B cell (primary cell): ENCODE measurements at regions not wholly inside any gene's neighbourhood (a gene's known extent, or its start where the extent isn't known, plus 50 kb on each side); places are given as distances from the start of the nearest gene placed in this dataset.
"Not testable (repeated sequence)": the region's sequence is repeated elsewhere in the genome, so short reads cannot be mapped to it uniquely, and the experiment has no call there.

ENCODE experiments used
- ATAC-seq: fragments of 200-7000 bp; cut with Tn5 transposase; one replicate; pipeline ENCODE4 v1.10.0; 2021; ENCODE audit warnings: low read depth, mild to moderate bottlenecking, moderate number of reproducible peaks, moderate library complexity
- CTCF ChIA-PET: fragments of 350-600 bp; sonication (Branson Sonifier 250); formaldehyde crosslinking; loops from one replicate; lab custom pipeline; 2021; ENCODE audit warnings: antibody characterized with exemption, inconsistent platforms; lab: Charles Lee
- POLR2A ChIA-PET: fragments of 350-600 bp; sonication (Branson Sonifier 250); formaldehyde crosslinking; loops from one replicate; lab custom pipeline; 2021; ENCODE audit warnings: antibody characterized with exemption; lab: Charles Lee
- DNase-seq: peaks from one replicate; pipeline ENCODE4 v3.0.0; 2013
- H2AFZ ChIP-seq: 2 replicates; pipeline ENCODE4 v1.6.1; 2012; ENCODE audit warnings: mild to moderate bottlenecking, low read depth, low read length; ENCODE audit not compliant: insufficient read depth, poor library complexity, severe bottlenecking
- H3K27ac ChIP-seq, 2 donors: 1 replicate in 1 of 2; 2 replicates in 1 of 2; pipeline ENCODE4 v1.5.1; 2012 to 2013; ENCODE audit warnings: low read length in 2 of 2, mild to moderate bottlenecking in 2 of 2, moderate library complexity in 1 of 2
- H3K27me3 ChIP-seq, 4 experiments: fragments of 200-600 bp in 1 of 4; sonication (generic) in 1 of 4; replicated peaks in 1 of 4; 1 replicate in 2 of 4; 2 replicates in 2 of 4; pipeline versions ENCODE4 v1.6.1 to v1.7.0; 2013 to 2016; ENCODE audit warnings: low read length in 3 of 4, mild to moderate bottlenecking in 2 of 4, mixed read lengths in 1 of 4, moderate library complexity in 1 of 4; ENCODE audit not compliant: insufficient read depth in 4 of 4, control insufficient read depth in 3 of 4; ENCODE audit errors: control extremely low read depth in 1 of 4
- H3K36me3 ChIP-seq, 2 experiments: replicated peaks in 1 of 2; 1 replicate in 1 of 2; 2 replicates in 1 of 2; pipeline versions ENCODE4 v1.6.1 to v1.7.1; 2013; ENCODE audit warnings: low read length in 1 of 2; ENCODE audit not compliant: insufficient read depth in 2 of 2, control insufficient read depth in 1 of 2; ENCODE audit errors: control extremely low read depth in 1 of 2, extremely low read depth in 1 of 2
- H3K4me1 ChIP-seq, 2 donors: fragments of 200-600 bp in 1 of 2; sonication (generic) in 1 of 2; 1 replicate in 1 of 2; 2 replicates in 1 of 2; pipeline versions ENCODE4 v1.5.1 to v1.6.1; 2013 to 2017; ENCODE audit warnings: low read length in 2 of 2; ENCODE audit not compliant: control insufficient read depth in 2 of 2, insufficient read depth in 2 of 2
- H3K4me2 ChIP-seq: replicated peaks from 2 replicates; pipeline ENCODE3; 2012; ENCODE audit warnings: mild to moderate bottlenecking, low read depth, low read length; ENCODE audit not compliant: poor library complexity, severe bottlenecking
- H3K4me3 ChIP-seq, 5 experiments: fragments of 200-600 bp in 1 of 5; sonication (generic) in 1 of 5; 1 replicate in 3 of 5; 2 replicates in 2 of 5; pipeline versions ENCODE4 v1.5.1 to v1.7.0; 2011 to 2016; ENCODE audit warnings: low read length in 4 of 5, mild to moderate bottlenecking in 4 of 5, low read depth in 2 of 5, control low read depth in 1 of 5, moderate library complexity in 1 of 5; ENCODE audit not compliant: insufficient read depth in 1 of 5; ENCODE audit errors: control extremely low read depth in 1 of 5, extremely low read depth in 1 of 5
- H3K79me2 ChIP-seq: fragments of 200-600 bp; sonication (generic); one replicate; pipeline ENCODE4 v1.6.0; 2016; ENCODE audit warnings: low read length; ENCODE audit not compliant: control insufficient read depth, insufficient read depth
- H3K9ac ChIP-seq: fragments of 200-600 bp; sonication (generic); 2 replicates; pipeline ENCODE4 v1.6.1; 2017; ENCODE audit warnings: mild to moderate bottlenecking, low read length, moderate library complexity
- H3K9me3 ChIP-seq, 3 donors: one replicate each; pipeline versions ENCODE4 v1.6.1 to v1.7.1; 2013; ENCODE audit warnings: low read length in 2 of 3; ENCODE audit not compliant: control insufficient read depth in 2 of 3, insufficient read depth in 1 of 3; ENCODE audit errors: control extremely low read depth in 1 of 3
- H4K20me1 ChIP-seq: 2 replicates; pipeline ENCODE4 v1.6.0; 2012; ENCODE audit warnings: mild to moderate bottlenecking, low read length; ENCODE audit not compliant: insufficient read depth, control insufficient read depth, poor library complexity, severe bottlenecking
- H3K27ac Mint-ChIP-seq: one replicate; pipeline ENCODE4 v1.8.0; 2021; ENCODE audit warnings: mixed read lengths
- H3K27me3 Mint-ChIP-seq: one replicate; pipeline ENCODE4 v1.8.0; 2021; ENCODE audit warnings: mixed read lengths
- H3K4me1 Mint-ChIP-seq: one replicate; pipeline ENCODE4 v1.8.0; 2021; ENCODE audit warnings: mixed read lengths
- H3K4me3 Mint-ChIP-seq: one replicate; pipeline ENCODE4 v1.8.0; 2021; ENCODE audit warnings: mixed read lengths
- H3K9me3 Mint-ChIP-seq: one replicate; pipeline ENCODE4 v1.8.0; 2022; ENCODE audit warnings: mixed read lengths; ENCODE audit not compliant: insufficient read depth
- EZH2 ChIP-seq: IDR thresholded peaks from 2 replicates; pipeline ENCODE4 v1.6.1; 2012; ENCODE audit warnings: borderline replicate concordance, low read depth, mild to moderate bottlenecking, moderate library complexity, low read length; ENCODE audit not compliant: insufficient read depth, poor library complexity, severe bottlenecking
- WGBS: methylation state at CpG from one replicate; pipeline ENCODE4 v1.1.5; 2013; ENCODE audit warnings: missing lambda C conversion rate; ENCODE audit not compliant: insufficient coverage; 5-methylcytosine and 5-hydroxymethylcytosine counted together
- intact Hi-C: fragments of 100-400 bp; cut with micrococcal nuclease; formaldehyde crosslinking; loops from one replicate; pipeline ENCODE4 v1.10.0; 2022
- TF ChIP-seq, protein P1 (sequence below): fragments of 200-600 bp; IDR thresholded peaks from one replicate; pipeline ENCODE4 v1.8.0; 2022; ENCODE audit warnings: antibody characterized with exemption, mild to moderate bottlenecking

GRCh38 chr1:30213936-30214335, 509.4 kb downstream of the MATN1 start:
- H3K27ac Mint-ChIP-seq = no peak overlapping the region
- DNase-seq = no peak
- Histone ChIP-seq H3K9ac (no peak overlapping the region), H3K4me3 (no peak overlapping the region), H3K27me3 (no peaks in the 10 kb centered on the region), H3K4me1 (no peaks in the 10 kb centered on the region), H4K20me1 (no peaks in the 10 kb centered on the region), H3K36me3 (no peaks in the 10 kb centered on the region), H3K27ac (no peak overlapping the region), H2AFZ (no peak overlapping the region), H3K4me2 (no peak overlapping the region), H3K79me2 (no peaks in the 10 kb centered on the region), H3K9me3 (peaks cover 0 to 1% (median 0%) of the 10 kb centered on the region in 3 donors)
- 100% methylated on average over 2 of the region's 7 CpGs for WGBS
- ChIA-PET CTCF (no interaction called here), POLR2A (no interaction called here)
- peaks cover 13% of the 10 kb centered on the region for H3K27me3 Mint-ChIP-seq
- no peak overlapping the region for H3K4me3 Mint-ChIP-seq
- TF ChIP-seq, protein P1, sequence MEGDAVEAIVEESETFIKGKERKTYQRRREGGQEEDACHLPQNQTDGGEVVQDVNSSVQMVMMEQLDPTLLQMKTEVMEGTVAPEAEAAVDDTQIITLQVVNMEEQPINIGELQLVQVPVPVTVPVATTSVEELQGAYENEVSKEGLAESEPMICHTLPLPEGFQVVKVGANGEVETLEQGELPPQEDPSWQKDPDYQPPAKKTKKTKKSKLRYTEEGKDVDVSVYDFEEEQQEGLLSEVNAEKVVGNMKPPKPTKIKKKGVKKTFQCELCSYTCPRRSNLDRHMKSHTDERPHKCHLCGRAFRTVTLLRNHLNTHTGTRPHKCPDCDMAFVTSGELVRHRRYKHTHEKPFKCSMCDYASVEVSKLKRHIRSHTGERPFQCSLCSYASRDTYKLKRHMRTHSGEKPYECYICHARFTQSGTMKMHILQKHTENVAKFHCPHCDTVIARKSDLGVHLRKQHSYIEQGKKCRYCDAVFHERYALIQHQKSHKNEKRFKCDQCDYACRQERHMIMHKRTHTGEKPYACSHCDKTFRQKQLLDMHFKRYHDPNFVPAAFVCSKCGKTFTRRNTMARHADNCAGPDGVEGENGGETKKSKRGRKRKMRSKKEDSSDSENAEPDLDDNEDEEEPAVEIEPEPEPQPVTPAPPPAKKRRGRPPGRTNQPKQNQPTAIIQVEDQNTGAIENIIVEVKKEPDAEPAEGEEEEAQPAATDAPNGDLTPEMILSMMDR = no peak
- TF ChIP-seq EZH2 = no peak
- H3K4me1 Mint-ChIP-seq = no peaks in the 10 kb centered on the region
- intact Hi-C loops = no loop called here
- ATAC-seq = no peak
- no peaks in the 10 kb centered on the region for H3K9me3 Mint-ChIP-seq

DNA sequence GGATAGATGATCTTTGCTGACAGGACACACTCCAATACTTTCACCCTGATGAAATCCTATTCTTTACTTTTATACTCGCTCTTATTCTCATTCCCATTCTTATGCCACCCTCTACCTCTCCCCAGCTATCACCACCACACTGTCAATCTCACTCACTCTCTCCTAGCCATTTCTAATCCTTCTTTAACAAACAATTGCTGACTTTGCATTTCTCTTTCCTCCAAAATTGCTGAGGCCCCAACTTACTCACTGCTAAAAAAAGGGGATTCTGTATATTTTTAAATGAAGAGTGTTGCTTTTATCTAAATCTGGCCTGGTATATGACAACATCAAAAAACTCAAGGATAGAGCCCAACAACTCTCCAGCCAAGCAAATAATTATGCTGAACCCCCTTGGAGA, 515.4 kb downstream of the MATN1 start:
- ATAC-seq, H3K79me2 ChIP-seq, H4K20me1 ChIP-seq, H3K4me3 ChIP-seq, H2AFZ ChIP-seq, H3K27me3 ChIP-seq, H3K4me3 Mint-ChIP-seq, H3K9ac ChIP-seq, intact Hi-C loops, H3K4me1 ChIP-seq, H3K27ac ChIP-seq, H3K9me3 Mint-ChIP-seq, H3K4me2 ChIP-seq, H3K4me1 Mint-ChIP-seq, DNase-seq, H3K36me3 ChIP-seq, H3K9me3 ChIP-seq, H3K27ac Mint-ChIP-seq, POLR2A ChIA-PET, H3K27me3 Mint-ChIP-seq, CTCF ChIA-PET: not testable (repeated sequence)
- WGBS = 73% methylated on average over 1 of the region's 1 CpG

DNA sequence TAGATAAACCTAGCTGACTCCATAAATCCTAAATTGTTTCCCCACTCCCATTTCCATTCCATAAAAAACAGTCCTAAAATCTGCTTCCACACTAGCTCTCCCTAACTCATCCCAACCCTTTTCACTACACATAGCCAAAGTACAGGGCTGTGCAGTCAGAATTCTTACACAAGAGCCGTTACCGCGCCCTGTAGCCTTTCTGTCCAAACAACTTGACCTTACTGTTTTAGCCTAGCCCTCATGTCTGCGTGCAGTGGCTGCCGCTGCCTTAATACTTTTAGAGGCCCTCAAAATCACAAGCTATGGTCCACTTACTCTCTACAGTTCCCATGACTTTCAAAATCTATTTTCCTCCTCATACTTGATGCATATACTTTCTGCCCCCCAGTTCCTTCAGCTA, 516.8 kb downstream of the MATN1 start:
- WGBS = 94% methylated on average over 5 of the region's 5 CpGs
- ATAC-seq, H3K4me3 ChIP-seq, H3K9me3 Mint-ChIP-seq, H3K4me2 ChIP-seq, POLR2A ChIA-PET, H2AFZ ChIP-seq, H3K36me3 ChIP-seq, H3K27me3 ChIP-seq, CTCF ChIA-PET, H3K27me3 Mint-ChIP-seq, H3K4me3 Mint-ChIP-seq, intact Hi-C loops, H4K20me1 ChIP-seq, H3K4me1 Mint-ChIP-seq, H3K9ac ChIP-seq, H3K9me3 ChIP-seq, H3K79me2 ChIP-seq, H3K4me1 ChIP-seq, H3K27ac Mint-ChIP-seq, H3K27ac ChIP-seq, DNase-seq: not testable (repeated sequence)
